ENCODE measurements at regions not wholly inside any gene's neighbourhood (a gene's known extent, or its start where the extent isn't known, plus 50 kb on each side); places are given as distances from the start of the nearest gene placed in this dataset.

DNA sequence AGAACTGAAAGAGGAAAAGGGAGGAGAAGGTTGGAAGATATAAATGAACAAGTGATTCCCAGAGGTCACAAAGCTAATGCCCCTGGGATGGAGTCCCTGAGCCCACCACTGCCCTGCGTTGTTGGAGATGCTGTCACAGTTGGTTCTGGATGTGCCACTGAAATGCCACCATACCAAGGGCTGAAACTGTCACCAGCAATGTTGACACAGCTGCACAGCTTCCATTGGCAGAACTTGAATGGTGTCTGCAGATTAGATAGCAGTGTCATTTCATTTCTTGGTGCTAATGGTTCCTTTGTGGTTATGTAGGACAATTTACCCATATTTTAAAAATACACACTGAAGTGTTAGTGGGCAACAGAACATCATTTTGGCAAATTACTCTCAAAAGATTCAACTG is 120.7 kb downstream of the TBXT start:
- DNase-seq: no peak

DNA sequence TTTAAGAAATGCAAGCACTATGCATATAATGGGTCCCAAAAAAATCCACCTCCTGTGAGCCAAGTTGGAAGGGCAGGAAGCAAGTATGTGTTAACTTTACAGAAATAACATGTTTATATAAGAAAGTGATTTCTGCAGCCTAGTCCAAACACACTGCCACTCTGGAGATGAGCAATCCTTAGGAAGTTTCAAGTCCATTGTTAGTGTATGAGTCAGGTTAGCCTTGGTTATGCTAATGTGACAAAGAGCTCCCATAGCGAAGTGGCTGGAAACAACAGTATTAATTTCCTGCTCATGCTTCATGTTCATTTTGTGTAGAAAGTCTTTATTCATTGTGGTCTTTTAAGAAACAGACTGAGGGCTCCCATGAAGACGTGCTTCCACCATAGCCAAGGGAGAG is 121.4 kb downstream of the TBXT start:
- no peak for DNase-seq

DNA sequence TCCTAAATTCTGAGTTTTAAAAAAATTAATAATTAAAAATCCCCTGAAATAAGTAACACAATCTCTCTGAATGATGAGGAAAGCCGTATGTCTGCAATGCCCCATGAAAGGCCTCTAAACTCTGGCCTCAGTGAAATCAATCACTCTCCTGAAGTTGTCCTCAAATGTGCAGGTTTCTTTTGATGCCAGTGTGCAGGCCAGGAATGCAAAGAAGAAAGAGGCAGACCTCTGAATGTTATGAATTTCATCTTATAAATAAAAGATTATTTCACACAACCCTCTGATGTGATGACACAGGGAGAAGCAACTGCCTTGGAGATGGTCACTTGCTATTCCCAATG is 121.8 kb downstream of the TBXT start:
- no peak for DNase-seq

DNA sequence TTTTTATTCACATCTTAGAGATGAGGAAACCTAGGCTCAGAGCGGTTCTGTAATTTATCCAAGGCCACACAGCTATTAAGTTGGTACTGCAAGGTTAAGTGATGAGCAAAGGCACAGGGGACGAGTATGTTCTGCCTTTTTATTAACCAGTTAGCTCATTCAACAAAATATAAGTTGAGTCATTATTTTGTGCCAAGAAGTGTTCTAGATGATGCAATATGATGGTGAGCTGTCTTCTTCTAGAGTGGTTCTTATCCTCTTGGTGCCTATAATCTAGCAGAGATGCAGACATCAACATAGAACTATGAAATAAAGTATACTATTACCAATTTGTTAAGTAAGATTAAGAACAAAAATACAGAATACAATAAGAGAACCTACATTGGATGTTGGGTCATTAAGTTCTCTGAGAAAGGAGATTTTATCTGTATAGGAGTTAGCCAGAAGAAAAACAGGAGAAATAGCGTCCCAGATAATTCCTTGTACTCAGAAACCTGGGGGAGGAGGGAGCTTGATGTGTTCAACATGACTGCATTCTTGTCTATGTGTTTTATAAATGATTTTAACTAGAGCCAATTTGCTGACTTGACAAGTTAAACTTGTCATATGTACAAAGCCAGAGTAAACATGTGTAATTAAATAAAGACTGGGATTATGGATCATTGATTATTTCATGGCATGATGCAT is 122.3 kb downstream of the TBXT start:
- DNase-seq: no peak

DNA sequence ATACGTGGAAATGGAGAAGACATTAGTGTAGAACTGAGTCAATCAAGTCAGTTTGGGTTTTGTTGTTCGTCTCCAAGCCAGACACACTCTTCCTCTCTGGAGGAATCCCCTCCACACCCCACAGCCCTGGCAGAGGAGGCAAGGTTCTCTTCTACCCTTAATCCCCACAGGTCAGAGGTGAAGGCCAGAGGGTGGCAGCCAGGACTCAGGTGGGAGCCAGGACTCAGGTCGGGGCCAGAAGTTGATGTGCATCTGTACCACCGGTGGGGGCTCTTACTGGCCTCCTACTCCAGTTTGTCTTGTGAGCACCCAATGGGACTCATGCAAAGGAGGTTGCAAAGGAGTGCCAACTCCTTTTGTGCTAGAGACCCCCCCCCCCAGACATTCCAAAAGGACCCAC is 126.4 kb downstream of the TBXT start:
- DNase-seq: no peak

DNA sequence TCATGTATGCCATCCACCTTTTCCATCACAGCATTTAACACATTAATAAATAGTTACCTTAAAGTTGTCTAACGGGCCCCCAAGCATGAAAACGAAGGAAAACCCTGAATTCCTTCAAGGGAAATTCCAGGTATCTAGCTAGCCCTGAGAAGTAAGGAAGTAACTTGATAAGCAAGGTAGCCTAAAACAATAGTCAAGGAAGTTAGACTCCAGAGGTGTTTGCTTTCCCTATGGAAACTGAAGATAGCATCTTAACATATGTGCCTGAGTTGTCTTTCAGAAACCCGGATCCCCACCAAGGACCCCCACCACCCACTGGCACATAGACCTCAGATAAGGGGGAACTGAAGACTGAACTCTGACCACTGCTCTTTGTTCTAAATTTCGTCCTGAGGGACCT is 127.4 kb downstream of the TBXT start:
- no peak for DNase-seq

DNA sequence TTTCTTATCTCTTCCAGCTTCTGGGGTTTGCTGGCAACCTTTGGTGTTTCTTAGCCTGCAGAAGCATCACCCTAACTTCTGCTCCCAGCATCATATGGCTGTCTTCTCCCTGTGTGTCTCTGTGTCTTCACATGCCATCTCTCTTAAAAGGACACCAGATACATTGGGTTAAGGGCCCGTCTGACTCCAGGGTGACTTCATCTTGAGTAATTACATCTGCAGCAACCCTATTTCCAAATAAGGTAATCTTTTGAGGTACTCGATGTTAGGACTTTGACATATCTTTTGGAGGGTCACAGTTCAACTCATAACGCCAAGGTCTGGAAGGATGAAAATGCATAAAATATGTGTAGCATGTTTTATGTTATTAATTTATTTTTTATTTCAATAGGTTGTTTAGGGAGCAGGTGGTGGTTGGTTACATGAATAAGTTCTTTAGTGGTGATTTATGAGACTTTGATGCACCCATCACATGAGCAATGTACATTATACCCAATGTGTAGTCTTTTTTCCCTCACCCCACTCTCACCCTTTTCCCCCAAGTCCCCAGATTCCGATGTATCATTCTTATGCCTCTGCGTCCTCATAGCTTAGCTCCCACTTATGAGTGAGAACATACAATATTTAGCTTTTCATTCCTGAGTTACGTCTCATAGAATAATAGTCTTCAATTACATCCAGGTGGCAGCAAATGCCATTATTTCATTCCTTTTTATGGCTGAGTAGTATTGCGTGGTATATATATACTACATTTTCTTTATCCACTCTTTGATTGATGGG is 131.1 kb downstream of the TBXT start:
- DNase-seq: no peak

DNA sequence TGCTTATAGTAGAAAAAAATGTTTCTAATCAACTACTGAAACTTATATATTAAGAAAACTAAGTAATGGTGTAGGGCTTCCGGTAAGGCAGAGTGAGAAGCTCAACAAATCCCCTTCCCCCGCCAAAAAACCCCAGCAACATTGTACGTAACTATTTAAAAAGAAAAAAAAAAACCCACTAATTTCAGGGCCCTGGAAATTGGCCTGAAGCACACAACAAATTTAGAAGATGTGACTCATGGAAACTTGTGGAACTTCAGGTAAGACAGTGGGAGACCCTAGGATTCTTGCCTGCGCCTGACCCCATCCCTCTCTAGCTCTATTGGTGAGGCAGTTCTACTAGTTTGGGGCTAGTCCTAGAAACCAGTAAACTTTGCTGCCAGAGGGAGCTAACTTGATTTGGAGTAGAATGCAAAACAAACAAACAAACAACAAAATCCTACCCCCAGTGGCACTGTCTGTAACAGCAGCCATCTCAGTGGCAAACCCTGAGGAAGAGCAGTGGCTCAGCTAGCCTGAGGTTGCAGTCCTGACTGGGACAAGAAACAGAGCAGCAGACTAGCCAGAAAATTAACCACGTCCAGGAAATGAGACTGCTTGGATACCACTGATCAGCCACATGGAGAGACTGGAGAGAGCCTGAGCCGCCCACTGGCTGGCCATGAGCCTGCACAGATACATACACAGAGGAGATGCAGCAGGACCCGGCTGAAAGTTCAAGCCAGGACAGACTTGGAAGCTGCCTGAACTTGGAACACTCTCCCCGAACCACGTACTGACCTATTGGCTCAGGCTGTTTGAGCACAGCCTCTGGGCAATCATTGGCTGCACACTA is 135.1 kb downstream of the TBXT start:
- no peak for DNase-seq

DNA sequence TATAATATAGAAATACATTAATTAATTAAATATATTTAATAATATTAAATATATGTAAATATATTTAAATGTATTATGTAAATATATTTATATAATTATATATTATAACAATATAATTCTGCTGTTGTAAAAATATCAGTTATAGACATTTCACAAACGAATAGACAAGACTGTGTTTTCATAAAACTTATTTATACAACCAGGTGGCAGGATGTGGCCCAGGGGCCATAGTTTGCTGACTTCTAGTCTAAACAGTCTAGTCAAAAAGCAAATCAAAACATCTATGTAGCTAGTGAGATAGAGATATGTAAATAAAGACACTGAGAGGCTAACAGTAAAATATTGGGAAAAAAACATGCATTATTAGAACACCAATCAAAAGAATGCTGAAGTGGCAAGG is 136.4 kb downstream of the TBXT start:
- DNase-seq: no peak

DNA sequence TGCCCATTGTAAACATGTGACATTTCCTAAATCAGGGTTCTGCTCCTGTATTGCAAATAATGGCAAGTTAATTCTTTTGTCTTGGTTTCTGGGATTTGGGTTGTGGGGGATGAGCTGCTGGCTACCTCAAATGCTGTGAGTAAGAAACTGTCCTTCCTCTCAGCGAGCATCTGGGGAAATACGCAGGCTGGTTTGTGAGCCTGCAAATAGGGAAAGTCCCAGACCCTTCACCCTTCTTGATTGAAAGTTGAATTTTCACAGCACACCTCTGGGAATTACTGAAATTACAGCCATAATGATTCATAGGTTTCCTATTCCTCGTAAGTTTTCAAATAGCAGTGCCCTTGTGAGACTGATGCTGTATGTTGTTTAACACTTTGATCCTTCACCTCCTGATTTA is 138.1 kb downstream of the TBXT start:
- no peak for DNase-seq

DNA sequence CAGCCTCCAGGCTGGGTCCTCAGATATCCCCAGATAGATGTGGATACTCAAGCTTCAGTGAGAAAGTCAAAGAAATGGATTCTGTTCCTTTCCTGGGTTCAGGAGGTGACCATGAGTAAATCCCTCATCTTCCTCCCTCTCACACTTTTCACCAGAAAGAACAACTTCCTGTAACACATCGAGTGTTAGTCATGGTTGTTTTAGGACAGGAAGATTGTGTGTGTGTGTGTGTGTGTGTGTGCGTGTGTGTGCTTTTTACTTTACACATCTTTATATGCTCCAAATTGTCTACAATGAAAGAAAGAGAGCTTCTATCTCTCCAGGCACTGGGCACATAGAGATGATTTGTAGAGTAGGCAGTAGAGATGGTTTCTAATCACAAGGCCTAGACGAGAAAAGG is 139.9 kb downstream of the TBXT start:
- DNase-seq: no peak

DNA sequence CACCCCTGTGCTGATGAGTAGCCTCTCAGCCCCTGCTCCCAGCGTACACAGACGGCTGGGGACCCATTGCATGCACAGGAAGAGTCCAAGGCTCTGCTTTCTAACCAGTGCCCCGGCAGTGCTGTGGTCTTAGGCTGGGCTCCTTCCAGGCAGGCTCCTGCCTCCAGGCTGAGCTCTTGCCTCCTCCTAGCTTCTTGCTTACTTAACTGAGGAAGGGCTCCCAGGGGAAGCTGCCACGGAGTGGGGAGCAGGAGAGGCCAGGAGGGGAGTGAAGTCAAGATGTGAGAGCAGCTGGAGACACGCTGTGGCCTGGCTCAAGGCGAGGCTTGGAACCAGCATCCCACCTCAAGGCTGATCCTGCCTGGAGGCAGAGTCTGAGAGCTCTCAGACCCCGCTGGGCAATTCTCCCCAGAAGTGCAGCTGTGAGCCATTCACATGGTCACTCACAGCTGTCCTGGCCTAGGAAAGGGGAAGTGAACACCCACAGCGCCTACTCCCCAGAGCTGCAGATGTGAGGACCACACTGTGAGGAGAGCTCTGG is 141.0 kb downstream of the TBXT start:
- DNase-seq: no peak

DNA sequence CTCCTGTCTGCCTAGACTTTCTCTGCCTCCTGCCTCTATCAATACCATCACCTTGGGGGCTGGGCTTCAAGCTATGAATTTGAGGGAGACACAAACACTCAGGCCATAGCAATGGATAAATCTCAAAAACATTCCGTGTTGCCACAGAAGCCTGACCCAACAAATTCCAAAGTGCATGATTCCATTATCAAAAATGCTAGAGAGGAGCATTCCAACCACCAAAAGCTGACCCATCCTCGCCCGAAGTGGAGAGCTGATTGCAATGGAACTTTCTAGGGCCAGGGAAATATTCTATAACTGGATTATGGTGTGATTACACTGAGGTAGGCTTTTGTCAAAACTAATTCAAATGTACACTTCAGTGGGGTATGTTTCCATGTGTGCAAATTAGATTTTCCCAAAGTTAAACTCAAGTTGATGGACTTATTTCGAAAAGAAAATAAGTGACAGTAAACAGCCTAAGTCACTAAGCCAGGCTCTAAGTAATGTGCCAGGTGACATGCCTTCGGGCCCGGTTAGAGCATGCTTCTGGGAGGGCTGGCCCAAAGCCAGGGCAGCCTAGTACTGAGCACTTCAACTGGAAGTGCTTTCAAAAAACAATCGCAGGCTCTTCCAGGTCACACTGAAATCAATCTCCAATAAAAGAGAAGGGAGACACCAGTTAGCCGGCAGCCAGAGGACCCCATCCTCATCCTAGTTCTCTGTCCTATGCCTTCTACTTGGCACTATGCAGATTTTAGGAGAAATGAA is 142.3 kb downstream of the TBXT start:
- no peak for DNase-seq

DNA sequence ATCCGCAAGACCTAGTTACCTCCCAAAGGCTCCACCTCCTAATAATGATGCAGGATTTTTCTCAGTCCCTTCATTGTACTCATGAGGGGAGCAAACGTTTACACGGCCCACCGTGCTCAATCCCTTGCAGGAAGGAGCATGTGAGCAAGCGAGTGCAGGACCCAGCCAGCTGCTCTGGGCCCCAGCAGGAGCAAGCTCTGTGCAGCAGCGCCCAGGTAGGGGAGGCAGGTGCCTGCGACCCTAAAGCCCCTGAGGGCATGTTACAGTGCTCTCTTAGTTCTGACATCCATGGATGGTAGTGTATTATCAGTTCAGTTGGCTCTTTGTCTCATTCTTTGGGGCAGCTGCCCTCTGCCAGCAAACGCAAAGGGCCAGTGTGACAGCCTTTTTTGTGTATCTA is 143.4 kb downstream of the TBXT start:
- DNase-seq: no peak

DNA sequence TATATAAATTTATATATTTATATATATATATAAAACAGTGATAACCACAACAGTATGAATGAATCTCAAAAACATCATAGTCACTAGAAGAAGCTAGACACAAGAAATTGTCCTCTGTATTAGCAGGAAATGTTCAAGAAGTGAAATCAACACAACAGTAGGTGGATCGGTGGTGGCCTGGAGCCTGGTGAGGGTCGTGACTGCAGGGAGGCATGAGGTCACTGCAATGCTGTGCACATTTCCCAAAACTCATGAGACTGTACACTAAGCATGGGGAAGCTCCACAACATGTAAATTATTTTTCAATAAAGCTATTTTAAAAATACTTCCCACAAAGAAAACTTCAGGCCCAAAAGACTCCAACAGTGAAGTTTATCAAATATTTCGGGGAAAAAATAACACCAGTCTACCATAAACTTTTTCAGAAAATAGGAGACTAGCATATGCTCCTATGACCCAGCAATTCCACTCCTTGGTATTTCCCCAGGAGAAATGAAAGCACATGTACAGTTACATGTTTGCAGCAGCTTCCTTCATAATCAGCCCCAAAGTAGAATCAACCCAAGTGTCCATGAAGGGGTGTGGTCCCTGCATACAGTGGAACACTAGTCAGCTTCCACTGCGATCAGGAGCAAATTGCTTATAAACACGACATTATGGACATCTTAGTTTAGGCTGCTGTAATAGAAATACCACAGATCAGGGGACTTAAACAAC is 144.2 kb downstream of the TBXT start:
- no peak for DNase-seq

DNA sequence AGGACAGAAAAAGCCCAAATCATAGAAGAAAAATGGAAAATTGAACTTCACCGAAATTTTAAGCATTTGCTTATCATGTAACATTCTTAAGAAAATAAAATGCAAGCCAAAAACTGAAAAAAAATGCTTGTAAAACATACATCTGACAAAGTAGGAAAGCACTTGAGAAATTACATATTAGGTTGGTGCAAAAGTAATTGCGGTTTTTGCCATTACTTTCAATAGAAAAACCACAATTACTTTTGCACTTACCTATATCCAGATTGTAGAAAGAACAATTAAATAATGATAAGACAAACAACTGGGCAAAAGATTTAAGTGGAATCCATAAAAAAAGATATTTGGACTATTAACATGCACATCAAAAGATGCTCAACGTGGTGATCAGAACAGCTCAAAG is 146.2 kb downstream of the TBXT start:
- no peak for DNase-seq

DNA sequence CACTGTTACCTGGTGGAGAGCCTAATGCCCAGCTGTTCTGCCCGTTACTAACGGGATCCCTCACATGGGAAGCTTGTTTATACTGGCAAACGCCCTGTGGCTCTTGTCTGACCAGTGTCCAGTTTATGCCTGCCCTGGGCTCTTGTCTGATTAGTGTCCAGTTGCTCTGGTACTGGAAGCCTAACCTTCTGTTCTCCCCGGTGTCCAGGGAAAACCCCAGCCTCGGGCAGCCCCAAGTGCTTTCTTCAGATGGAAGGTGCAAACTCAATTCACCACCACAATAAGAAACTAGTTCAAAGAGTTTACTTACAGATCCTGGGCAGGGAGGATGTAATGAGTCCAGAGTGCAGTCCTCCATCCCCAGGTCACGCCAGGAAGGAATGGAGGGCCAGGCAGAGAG is 148.4 kb downstream of the TBXT start:
- no peak for DNase-seq

DNA sequence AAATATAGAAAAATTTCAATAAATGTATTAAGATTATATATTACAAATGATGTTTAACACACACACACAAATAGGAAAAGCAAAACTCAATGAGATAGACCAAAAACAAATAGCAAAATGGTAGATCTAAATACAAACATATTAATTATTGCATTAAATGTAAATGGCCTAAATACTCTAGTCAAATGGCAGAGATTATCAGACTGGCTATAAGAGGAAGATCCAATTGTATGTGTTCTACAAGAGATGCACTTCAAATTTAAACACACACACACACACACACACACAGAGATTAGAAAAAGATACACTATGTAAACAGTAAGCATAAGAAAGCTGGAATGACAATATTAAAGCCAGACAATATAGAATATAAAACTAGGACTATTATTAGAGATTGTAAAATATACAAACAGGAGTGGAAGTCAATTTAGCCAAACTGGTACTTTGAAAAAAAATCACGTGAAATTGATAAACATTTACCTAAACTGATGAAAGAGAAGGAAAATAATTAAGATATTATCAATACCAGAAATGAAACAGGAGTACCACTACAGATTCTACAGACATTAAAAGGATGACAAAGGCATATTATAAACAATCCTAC is 150.5 kb downstream of the TBXT start:
- DNase-seq: no peak

DNA sequence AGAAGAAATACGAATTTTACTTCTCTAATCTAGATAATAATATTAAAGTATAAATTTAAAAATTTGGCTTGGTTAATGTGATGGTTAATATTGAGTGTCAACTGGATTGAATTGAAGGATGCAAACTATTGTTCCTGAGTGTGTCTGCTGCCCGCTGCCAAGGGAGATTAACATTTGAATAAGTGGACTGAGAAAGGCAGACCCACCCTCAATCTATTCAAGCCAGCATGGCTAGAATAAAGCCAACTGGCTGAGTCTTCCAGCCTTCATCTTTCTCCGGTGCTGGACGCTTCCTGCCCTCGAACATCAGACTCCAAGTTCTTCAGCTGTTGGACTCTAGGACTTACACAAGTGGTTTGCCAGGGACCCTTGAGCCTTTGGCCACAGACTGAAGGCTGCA is 152.7 kb downstream of the TBXT start:
- no peak for DNase-seq

DNA sequence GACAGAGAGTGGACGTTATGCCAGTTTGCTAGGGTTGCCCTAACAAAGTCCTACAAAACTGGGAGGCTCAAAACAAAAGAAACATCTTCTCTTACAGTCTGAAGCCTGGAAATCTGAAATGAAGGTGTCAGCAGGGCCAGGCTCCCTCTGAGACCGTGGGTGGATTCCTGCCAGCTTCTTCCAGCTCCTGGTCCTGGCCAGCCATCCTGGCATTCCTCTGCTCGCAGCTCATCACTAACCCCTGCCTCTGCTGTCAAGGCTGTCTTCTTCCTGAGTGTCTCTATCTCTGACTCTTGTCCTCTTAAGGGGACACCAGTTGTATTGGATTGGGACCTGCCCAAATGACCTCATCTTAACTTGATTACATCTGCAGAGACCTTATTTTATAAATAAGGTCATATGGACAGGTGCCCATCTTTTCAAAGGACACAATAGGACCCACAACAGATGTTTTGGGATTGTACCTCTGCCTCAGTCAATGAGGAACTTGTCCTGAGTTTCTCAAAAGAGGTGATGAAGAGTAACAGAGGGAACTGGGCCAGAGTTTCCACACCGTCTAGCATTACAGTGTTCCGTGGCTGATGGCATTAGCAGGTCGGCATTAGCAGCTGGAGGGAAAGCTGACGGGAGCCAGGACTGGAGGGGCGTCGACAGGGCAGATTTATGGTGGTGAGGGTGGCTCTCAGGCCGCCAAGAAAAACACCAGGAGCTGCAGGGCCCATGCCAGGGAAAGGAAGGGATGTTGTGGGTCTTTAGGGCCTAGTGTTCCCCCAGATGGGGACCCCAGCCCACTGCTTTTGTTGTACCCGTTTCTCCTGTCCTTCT is 157.3 kb downstream of the TBXT start:
- no peak for DNase-seq
